ENCODE measurements at regions not wholly inside any gene's neighbourhood (a gene's known extent, or its start where the extent isn't known, plus 50 kb on each side); places are given as distances from the start of the nearest gene placed in this dataset.
"Not testable (repeated sequence)": the region's sequence is repeated elsewhere in the genome, so short reads cannot be mapped to it uniquely, and the experiment has no call there.

- H3K4me2 ChIP-seq (ENCODE audit: control insufficient read depth, extremely low read depth, insufficient read depth, low read depth, low read length); H3K9me1 ChIP-seq (ENCODE audit: control insufficient read depth, extremely low read depth, insufficient read depth, low read length); H3K27ac ChIP-seq (ENCODE audit: control insufficient read depth, insufficient read depth, low read length); H2AFZ ChIP-seq (ENCODE audit: control insufficient read depth, low read length); H3K36me3 ChIP-seq (ENCODE audit: control insufficient read depth in 2 of 2, extremely low read depth in 1 of 2, insufficient read depth in 2 of 2, low read length in 2 of 2); H3K9ac ChIP-seq (ENCODE audit: control insufficient read depth, extremely low read depth, insufficient read depth, low read length); H4K20me1 ChIP-seq (ENCODE audit: control insufficient read depth, extremely low read depth, insufficient read depth, low read length); DNase-seq (ENCODE audit: low read depth, low spot score); H3K79me2 ChIP-seq (ENCODE audit: control insufficient read depth, insufficient read depth, low read length); H3K27me3 ChIP-seq (ENCODE audit: control insufficient read depth, extremely low read depth, insufficient read depth, low read length); H3K4me3 ChIP-seq (ENCODE audit: control insufficient read depth in 2 of 3, extremely low read depth in 1 of 3, insufficient read depth in 2 of 3, low read depth in 1 of 3, low read length in 3 of 3); dilution Hi-C loops (cut with MboI; ENCODE audit: extremely low pct_ligation_motif_present, low sequenced_read_pairs); H3K4me1 ChIP-seq (ENCODE audit: control insufficient read depth, extremely low read depth, insufficient read depth, low read length); H3K9me3 ChIP-seq (ENCODE audit: control insufficient read depth, low read depth, low read length): not testable (repeated sequence)
- peak; percentile 74 for FAIRE-seq
Observed at GRCh38 chr16:70014915-70015314, 63.8 kb downstream of the CLEC18A start.

- H3K9me3 ChIP-seq (ENCODE audit: control insufficient read depth, low read depth, low read length); H3K4me1 ChIP-seq (ENCODE audit: control insufficient read depth, extremely low read depth, insufficient read depth, low read length); H3K27me3 ChIP-seq (ENCODE audit: control insufficient read depth, extremely low read depth, insufficient read depth, low read length); dilution Hi-C loops (cut with MboI; ENCODE audit: extremely low pct_ligation_motif_present, low sequenced_read_pairs); H3K27ac ChIP-seq (ENCODE audit: control insufficient read depth, insufficient read depth, low read length); H3K9ac ChIP-seq (ENCODE audit: control insufficient read depth, extremely low read depth, insufficient read depth, low read length); H3K79me2 ChIP-seq (ENCODE audit: control insufficient read depth, insufficient read depth, low read length); H3K36me3 ChIP-seq (ENCODE audit: control insufficient read depth in 2 of 2, extremely low read depth in 1 of 2, insufficient read depth in 2 of 2, low read length in 2 of 2); H3K4me3 ChIP-seq (ENCODE audit: control insufficient read depth in 2 of 3, extremely low read depth in 1 of 3, insufficient read depth in 2 of 3, low read depth in 1 of 3, low read length in 3 of 3); H3K9me1 ChIP-seq (ENCODE audit: control insufficient read depth, extremely low read depth, insufficient read depth, low read length); H4K20me1 ChIP-seq (ENCODE audit: control insufficient read depth, extremely low read depth, insufficient read depth, low read length); H2AFZ ChIP-seq (ENCODE audit: control insufficient read depth, low read length); H3K4me2 ChIP-seq (ENCODE audit: control insufficient read depth, extremely low read depth, insufficient read depth, low read depth, low read length); DNase-seq (ENCODE audit: low read depth, low spot score); FAIRE-seq: not testable (repeated sequence)
Observed at GRCh38 chr16:70016751-70017150, 65.6 kb downstream of the CLEC18A start.

- Histone ChIP-seq H3K4me3 (ENCODE audit: control insufficient read depth in 2 of 3, extremely low read depth in 1 of 3, insufficient read depth in 2 of 3, low read depth in 1 of 3, low read length in 3 of 3) (no peak overlapping the region), H3K27me3 (ENCODE audit: control insufficient read depth, extremely low read depth, insufficient read depth, low read length) (no peaks in the 10 kb centered on the region), H3K4me2 (ENCODE audit: control insufficient read depth, extremely low read depth, insufficient read depth, low read depth, low read length) (no peak overlapping the region), H4K20me1 (ENCODE audit: control insufficient read depth, extremely low read depth, insufficient read depth, low read length) (no peaks in the 10 kb centered on the region), H3K36me3 (ENCODE audit: control insufficient read depth in 2 of 2, extremely low read depth in 1 of 2, insufficient read depth in 2 of 2, low read length in 2 of 2) (peaks cover 0 to under 1% of the 10 kb centered on the region in 2 experiments), H3K9ac (ENCODE audit: control insufficient read depth, extremely low read depth, insufficient read depth, low read length) (no peak overlapping the region), H3K4me1 (ENCODE audit: control insufficient read depth, extremely low read depth, insufficient read depth, low read length) (no peaks in the 10 kb centered on the region), H3K27ac (ENCODE audit: control insufficient read depth, insufficient read depth, low read length) (no peak overlapping the region), H3K79me2 (ENCODE audit: control insufficient read depth, insufficient read depth, low read length) (no peaks in the 10 kb centered on the region), H2AFZ (ENCODE audit: control insufficient read depth, low read length) (no peak overlapping the region), H3K9me3 (ENCODE audit: control insufficient read depth, low read depth, low read length) (no peaks in the 10 kb centered on the region), H3K9me1 (ENCODE audit: control insufficient read depth, extremely low read depth, insufficient read depth, low read length) (no peaks in the 10 kb centered on the region)
- DNase-seq (ENCODE audit: low read depth, low spot score) (no peak), FAIRE-seq (no peak)
- TF ChIP-seq CTCF (optimal IDR thresholded peaks at IDR 0.05 in 1 of 3, IDR thresholded peaks at IDR 0.05 in 1 of 3, conservative IDR thresholded peaks at IDR 0.05 in 1 of 3; ENCODE audit: extremely low read depth in 1 of 3, insufficient read depth in 2 of 3, low read length in 3 of 3) (no peak), EZH2 (IDR thresholded peaks at IDR 0.05; ENCODE audit: low read length) (no peak)
- dilution Hi-C loops (cut with MboI; ENCODE audit: extremely low pct_ligation_motif_present, low sequenced_read_pairs): no loop called here
Observed at GRCh38 chr16:70018254-70018653, 67.1 kb downstream of the CLEC18A start.

GRCh38 chr16:70023207-70023606 is 72.1 kb downstream of the CLEC18A start:
- FAIRE-seq; H3K4me1 ChIP-seq (ENCODE audit: control insufficient read depth, extremely low read depth, insufficient read depth, low read length); H2AFZ ChIP-seq (ENCODE audit: control insufficient read depth, low read length); H4K20me1 ChIP-seq (ENCODE audit: control insufficient read depth, extremely low read depth, insufficient read depth, low read length); H3K9me3 ChIP-seq (ENCODE audit: control insufficient read depth, low read depth, low read length); H3K36me3 ChIP-seq (ENCODE audit: control insufficient read depth in 2 of 2, extremely low read depth in 1 of 2, insufficient read depth in 2 of 2, low read length in 2 of 2); H3K9ac ChIP-seq (ENCODE audit: control insufficient read depth, extremely low read depth, insufficient read depth, low read length); H3K27ac ChIP-seq (ENCODE audit: control insufficient read depth, insufficient read depth, low read length); H3K27me3 ChIP-seq (ENCODE audit: control insufficient read depth, extremely low read depth, insufficient read depth, low read length); H3K4me2 ChIP-seq (ENCODE audit: control insufficient read depth, extremely low read depth, insufficient read depth, low read depth, low read length); dilution Hi-C loops (cut with MboI; ENCODE audit: extremely low pct_ligation_motif_present, low sequenced_read_pairs); DNase-seq (ENCODE audit: low read depth, low spot score); H3K9me1 ChIP-seq (ENCODE audit: control insufficient read depth, extremely low read depth, insufficient read depth, low read length); H3K79me2 ChIP-seq (ENCODE audit: control insufficient read depth, insufficient read depth, low read length); H3K4me3 ChIP-seq (ENCODE audit: control insufficient read depth in 2 of 3, extremely low read depth in 1 of 3, insufficient read depth in 2 of 3, low read depth in 1 of 3, low read length in 3 of 3): not testable (repeated sequence)
